ENCODE measurements at regions not wholly inside any gene's neighbourhood (a gene's known extent, or its start where the extent isn't known, plus 50 kb on each side); places are given as distances from the start of the nearest gene placed in this dataset.

GRCh38 chr6:51265426-51265825 lies 446.8 kb downstream of the TFAP2B start:
- H3K9me3 Mint-ChIP-seq = peaks cover 2% of the 10 kb centered on the region

DNA sequence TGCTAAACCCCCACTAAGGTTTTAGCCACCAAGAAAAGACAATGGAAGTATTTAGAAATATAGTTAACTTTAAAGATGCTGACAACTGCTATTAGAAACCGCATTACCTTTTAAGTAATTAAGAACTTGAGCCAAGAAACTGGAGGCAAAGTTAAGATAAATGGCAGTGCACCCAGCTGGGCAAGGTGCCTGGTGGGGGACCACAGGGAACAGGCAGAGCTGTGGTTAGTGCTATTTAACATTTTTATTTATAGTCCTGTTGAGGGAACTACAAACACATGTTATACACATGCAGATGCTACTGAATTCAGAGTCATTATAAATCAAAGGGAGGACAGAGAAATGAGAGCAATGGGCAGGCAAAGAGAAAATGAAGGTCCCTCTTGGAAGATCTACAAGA lies 447.9 kb downstream of the TFAP2B start:
- Mint-ChIP-seq H3K9me3 (peaks cover 4% of the 10 kb centered on the region), H3K27ac (no peak overlapping the region), H3K36me3 (no peaks in the 10 kb centered on the region), H3K4me3 (no peak overlapping the region), H3K27me3 (no peaks in the 10 kb centered on the region), H3K4me1 (ENCODE audit: unreplicated experiment) (peaks cover 8% of the 10 kb centered on the region)
- TF ChIP-seq, protein P1, sequence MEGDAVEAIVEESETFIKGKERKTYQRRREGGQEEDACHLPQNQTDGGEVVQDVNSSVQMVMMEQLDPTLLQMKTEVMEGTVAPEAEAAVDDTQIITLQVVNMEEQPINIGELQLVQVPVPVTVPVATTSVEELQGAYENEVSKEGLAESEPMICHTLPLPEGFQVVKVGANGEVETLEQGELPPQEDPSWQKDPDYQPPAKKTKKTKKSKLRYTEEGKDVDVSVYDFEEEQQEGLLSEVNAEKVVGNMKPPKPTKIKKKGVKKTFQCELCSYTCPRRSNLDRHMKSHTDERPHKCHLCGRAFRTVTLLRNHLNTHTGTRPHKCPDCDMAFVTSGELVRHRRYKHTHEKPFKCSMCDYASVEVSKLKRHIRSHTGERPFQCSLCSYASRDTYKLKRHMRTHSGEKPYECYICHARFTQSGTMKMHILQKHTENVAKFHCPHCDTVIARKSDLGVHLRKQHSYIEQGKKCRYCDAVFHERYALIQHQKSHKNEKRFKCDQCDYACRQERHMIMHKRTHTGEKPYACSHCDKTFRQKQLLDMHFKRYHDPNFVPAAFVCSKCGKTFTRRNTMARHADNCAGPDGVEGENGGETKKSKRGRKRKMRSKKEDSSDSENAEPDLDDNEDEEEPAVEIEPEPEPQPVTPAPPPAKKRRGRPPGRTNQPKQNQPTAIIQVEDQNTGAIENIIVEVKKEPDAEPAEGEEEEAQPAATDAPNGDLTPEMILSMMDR (conservative IDR thresholded peaks at IDR 0.05) = no peak
- no peak for DNase-seq (ENCODE audit: extremely low spot score, unreplicated experiment)

More at GRCh38 chr6:51265426-51265825, 446.8 kb downstream of the TFAP2B start:
- TF ChIP-seq, protein P1 (conservative IDR thresholded peaks at IDR 0.05) = no peak
- peaks cover 8% of the 10 kb centered on the region for H3K4me1 Mint-ChIP-seq (ENCODE audit: unreplicated experiment)
- H3K4me3 Mint-ChIP-seq = no peak overlapping the region
- DNase-seq (ENCODE audit: extremely low spot score, unreplicated experiment) = no peak
- H3K27ac Mint-ChIP-seq = no peak overlapping the region
- H3K36me3 Mint-ChIP-seq = no peaks in the 10 kb centered on the region
- H3K27me3 Mint-ChIP-seq = no peaks in the 10 kb centered on the region

GRCh38 chr6:51268666-51269065 lies 450.0 kb downstream of the TFAP2B start:
- Mint-ChIP-seq H3K4me1 (ENCODE audit: unreplicated experiment) (peaks cover 8% of the 10 kb centered on the region), H3K27me3 (no peaks in the 10 kb centered on the region), H3K9me3 (peaks cover 4% of the 10 kb centered on the region), H3K4me3 (no peak overlapping the region), H3K27ac (no peak overlapping the region), H3K36me3 (no peaks in the 10 kb centered on the region)
- DNase-seq (ENCODE audit: extremely low spot score, unreplicated experiment) = no peak
- TF ChIP-seq, protein P1 (conservative IDR thresholded peaks at IDR 0.05) = no peak

DNA sequence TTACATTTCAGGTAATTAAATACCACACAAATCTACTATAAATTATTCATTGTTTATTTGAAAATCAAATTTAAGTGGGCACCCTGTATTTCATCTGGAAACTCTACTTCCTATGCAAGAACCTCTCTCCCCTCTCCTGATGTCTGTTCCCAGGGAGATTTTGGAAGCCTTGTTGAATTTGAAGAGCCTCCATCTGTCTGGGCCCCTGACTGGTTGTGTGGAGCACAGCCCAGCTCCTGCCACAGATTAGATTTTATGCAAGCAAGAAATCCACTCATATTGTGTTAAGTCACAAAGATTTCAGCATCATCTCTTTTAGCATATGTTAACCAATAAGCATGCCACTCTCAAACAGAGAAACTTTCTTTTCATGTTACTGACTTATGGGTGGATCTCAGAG lies 451.2 kb downstream of the TFAP2B start:
- no peak overlapping the region for H3K27ac Mint-ChIP-seq
- DNase-seq (ENCODE audit: extremely low spot score, unreplicated experiment) = no peak
- no peaks in the 10 kb centered on the region for H3K27me3 Mint-ChIP-seq
- H3K4me1 Mint-ChIP-seq (ENCODE audit: unreplicated experiment) = peaks cover 8% of the 10 kb centered on the region
- H3K4me3 Mint-ChIP-seq = no peak overlapping the region
- peaks cover 4% of the 10 kb centered on the region for H3K9me3 Mint-ChIP-seq
- TF ChIP-seq, protein P1 (conservative IDR thresholded peaks at IDR 0.05) = no peak
- H3K36me3 Mint-ChIP-seq = no peaks in the 10 kb centered on the region

DNA sequence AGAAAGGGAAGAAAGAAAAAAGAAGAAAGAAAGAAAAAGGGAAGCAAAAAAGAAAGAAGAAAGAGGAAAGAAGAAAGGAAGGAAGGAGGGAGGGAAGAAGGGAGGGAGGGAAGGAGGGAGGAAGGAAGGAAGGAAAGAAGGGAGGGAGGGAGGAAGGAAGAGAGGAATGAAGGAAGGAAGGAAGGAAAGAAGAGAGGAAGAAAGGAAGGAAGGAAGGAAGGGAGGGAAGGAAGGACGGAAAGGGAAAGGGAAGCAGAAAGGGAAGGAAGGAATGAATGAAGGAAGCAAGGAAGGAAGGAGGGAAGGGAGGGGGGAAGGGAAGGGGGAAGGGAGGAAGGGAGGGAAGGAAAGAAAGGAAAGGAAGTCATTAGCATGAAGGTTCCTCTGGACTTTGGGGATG lies 452.9 kb downstream of the TFAP2B start:
- Mint-ChIP-seq H3K27me3 (no peaks in the 10 kb centered on the region), H3K27ac (no peak overlapping the region), H3K9me3 (peaks cover 4% of the 10 kb centered on the region), H3K4me1 (ENCODE audit: unreplicated experiment) (peaks cover 1% of the 10 kb centered on the region), H3K4me3 (no peak overlapping the region), H3K36me3 (no peaks in the 10 kb centered on the region)
- DNase-seq (ENCODE audit: extremely low spot score, unreplicated experiment) = no peak
- TF ChIP-seq, protein P1 (conservative IDR thresholded peaks at IDR 0.05) = no peak
